GM12878 (cell line): ENCODE measurements at regions not wholly inside any gene's neighbourhood (a gene's known extent, or its start where the extent isn't known, plus 50 kb on each side); places are given as distances from the start of the nearest gene placed in this dataset.

Experiments used
- E4F1 ChIP-seq: fragments of 450-650 bp; IDR thresholded peaks from 2 replicates; pipeline ENCODE4 v1.6.1; 2018; ENCODE audit warnings: borderline replicate concordance, mild to moderate bottlenecking; ENCODE audit not compliant: partially characterized antibody
- EGR1 ChIP-seq, 2 experiments: IDR thresholded peaks; 1 replicate in 1 of 2; 2 replicates in 1 of 2; pipeline ENCODE4 v1.6.1; 2011 to 2012; ENCODE audit warnings: low read depth in 2 of 2, low read length in 2 of 2, borderline replicate concordance in 1 of 2, mild to moderate bottlenecking in 1 of 2, moderate library complexity in 1 of 2
- ETV6 ChIP-seq, 2 experiments: fragments of 450-650 bp in 1 of 2; IDR thresholded peaks in 1 of 2; conservative IDR thresholded peaks in 1 of 2; 2 replicates each; pipeline ENCODE4 v1.6.1; 2014; ENCODE audit warnings: antibody characterized with exemption in 1 of 2, borderline replicate concordance in 1 of 2, low read depth in 1 of 2, mild to moderate bottlenecking in 1 of 2, moderate library complexity in 1 of 2
- SUZ12 ChIP-seq: fragments of 200-600 bp; sonication (generic); IDR thresholded peaks from one replicate; pipeline ENCODE4 v1.6.1; 2018; ENCODE audit warnings: antibody characterized with exemption, mild to moderate bottlenecking; ENCODE audit not compliant: unreplicated experiment
- TAF1 ChIP-seq: IDR thresholded peaks from 2 replicates; pipeline ENCODE4 v1.6.1; 2011; ENCODE audit warnings: mild to moderate bottlenecking, low read depth, low read length, borderline replicate concordance

- no peak for TF ChIP-seq ETV6 (conservative IDR thresholded peaks at IDR 0.05 in 1 of 2, IDR thresholded peaks at IDR 0.05 in 1 of 2; ENCODE audit: borderline replicate concordance in 1 of 2, low read depth in 1 of 2)
- 0 out of 3 replicates have a peak, but pooled peaks of 1 of the 2 experiments have one; percentile 16 for TF ChIP-seq EGR1 (IDR thresholded peaks at IDR 0.05; ENCODE audit: borderline replicate concordance in 1 of 2, low read depth in 2 of 2, low read length in 2 of 2)
- no peak for TF ChIP-seq TAF1
- no peak for TF ChIP-seq SUZ12
- no peak for TF ChIP-seq E4F1
These were observed 76.0 kb upstream of the TOX2 start for GRCh38 chr20:43838703-43839060.
